Glomerular endothelial cell (primary cell): ENCODE measurements at regions not wholly inside any gene's neighbourhood (a gene's known extent, or its start where the extent isn't known, plus 50 kb on each side); places are given as distances from the start of the nearest gene placed in this dataset.

ENCODE experiments used
- DNase-seq: peaks from one replicate; pipeline ENCODE4 v3.0.0-alpha.2; 2011; ENCODE audit warnings: low read depth, low spot score; ENCODE audit errors: extremely low read depth

DNA sequence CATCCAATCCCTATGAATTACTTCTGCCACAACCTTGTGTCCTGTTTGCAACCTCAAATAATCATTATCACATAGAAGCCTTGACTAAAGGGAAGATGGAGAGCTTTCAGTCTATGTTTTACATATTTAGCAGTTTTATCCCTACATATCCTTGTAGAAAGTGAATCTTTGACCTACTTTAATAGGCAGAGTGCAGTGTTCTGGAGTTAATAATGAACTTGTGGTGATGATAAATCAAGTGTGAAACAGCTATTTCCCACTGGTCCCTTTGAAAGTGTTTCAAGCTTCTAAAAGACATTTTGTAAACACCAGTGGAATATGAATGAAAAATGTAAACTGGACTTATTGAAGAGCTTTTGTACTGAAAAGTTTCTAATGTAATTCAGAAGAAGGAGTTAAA is 406.7 kb downstream of the GABRG2 start:
- no peak for DNase-seq

DNA sequence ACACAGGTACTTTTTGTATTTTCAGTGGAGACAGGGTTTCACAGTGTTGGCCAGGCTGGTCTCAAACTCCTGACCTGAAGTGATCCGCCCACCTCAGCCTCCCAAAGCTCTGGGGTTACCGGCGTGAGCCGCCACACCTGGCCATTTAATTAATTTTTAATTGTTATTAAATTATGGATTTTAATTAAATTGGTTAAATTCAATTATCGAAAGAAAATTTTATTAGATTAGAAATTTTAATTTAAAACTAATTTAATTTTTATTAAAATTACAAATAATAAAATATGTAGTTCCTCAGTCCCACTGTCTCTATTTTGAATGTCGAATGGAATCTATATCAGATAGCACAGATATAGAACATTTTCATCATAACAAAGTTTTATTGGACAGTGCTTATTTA is 416.5 kb downstream of the GABRG2 start:
- DNase-seq: no peak

GRCh38 chr5:162484986-162485385 is 417.4 kb downstream of the GABRG2 start:
- DNase-seq: no peak

DNA sequence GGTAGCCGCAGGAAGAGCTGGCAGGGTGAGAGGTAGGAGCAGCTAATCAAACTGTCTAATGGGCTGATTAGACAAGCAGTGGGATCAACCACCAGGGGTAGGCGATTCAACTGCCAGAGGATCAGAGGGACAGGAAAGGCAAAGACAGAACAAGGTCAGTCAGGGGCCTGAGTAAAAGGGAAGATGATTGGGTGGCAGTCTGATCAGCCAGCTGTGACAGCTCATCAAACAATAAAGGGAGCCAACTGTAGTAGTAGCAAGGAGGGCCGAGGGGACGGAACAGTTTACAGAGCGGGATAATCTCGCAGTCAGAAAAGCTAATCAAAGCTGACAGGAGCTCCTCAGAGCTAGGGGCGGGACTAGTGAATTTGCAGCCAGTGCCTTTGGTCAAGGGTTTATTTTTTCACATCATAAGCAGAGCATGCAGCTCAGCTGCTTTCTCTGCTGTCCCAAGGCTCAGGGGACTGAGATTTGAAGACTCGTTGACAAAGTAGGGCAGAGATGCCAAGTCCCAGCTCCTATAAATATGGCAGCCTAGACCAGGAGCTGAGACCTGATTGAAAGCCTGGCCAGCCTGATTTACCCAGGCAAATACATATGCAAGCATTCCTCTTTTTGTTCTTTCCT is 418.2 kb downstream of the GABRG2 start:
- DNase-seq: no peak

GRCh38 chr5:162487528-162488525 is 420.3 kb downstream of the GABRG2 start:
- no peak for DNase-seq

- DNase-seq: no peak
Observed at GRCh38 chr5:162496100-162496808, 428.7 kb downstream of the GABRG2 start.

DNA sequence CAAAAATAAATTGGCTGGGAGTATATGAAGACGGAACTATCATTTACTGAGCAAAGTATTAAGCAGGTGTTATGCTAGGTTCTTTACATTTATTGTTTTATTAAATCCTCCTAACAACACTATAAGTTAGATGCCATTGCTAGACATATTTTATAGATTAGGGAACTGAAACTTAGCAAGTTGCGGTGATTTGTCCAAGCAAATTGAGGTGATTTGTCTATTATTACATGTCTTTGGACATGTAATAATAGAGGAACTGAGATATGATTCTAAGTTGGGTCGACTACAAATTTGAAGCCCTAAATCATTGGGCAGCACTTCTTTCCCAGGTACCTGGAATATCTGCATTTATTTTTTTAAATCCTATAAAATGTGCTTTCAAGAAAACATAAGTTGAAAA is 429.9 kb downstream of the GABRG2 start:
- DNase-seq: no peak

GRCh38 chr5:162502780-162503179 is 435.2 kb downstream of the GABRG2 start:
- no peak for DNase-seq

DNA sequence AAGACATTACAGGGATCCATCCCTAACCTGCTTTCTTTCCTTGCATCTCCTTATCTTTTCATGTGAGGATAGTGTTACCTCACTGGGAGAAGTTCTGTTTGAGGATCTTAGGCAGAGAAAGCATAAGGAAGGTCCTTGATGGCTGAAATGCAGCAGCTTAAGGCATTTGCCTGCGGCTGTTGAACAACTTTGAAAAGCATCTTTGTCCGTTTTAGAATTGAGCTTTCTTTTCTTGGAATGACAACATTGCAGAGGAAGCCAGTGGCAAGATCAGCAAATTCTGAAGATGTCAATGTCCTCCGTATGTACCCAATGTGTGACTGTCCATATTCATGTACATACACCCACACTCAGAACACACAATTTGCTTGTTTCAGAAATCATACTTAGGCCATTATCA is 436.2 kb downstream of the GABRG2 start:
- DNase-seq: no peak

- no peak for DNase-seq
Observed at GRCh38 chr5:162512935-162513565, 445.5 kb downstream of the GABRG2 start.

GRCh38 chr5:162514116-162514515 is 446.5 kb downstream of the GABRG2 start:
- DNase-seq: no peak

- no peak for DNase-seq
Observed at GRCh38 chr5:162520878-162521277, 453.3 kb downstream of the GABRG2 start.

GRCh38 chr5:162529209-162529608 is 461.6 kb downstream of the GABRG2 start:
- no peak for DNase-seq

- no peak for DNase-seq
Observed at GRCh38 chr5:162529886-162530285, 462.3 kb downstream of the GABRG2 start.

DNA sequence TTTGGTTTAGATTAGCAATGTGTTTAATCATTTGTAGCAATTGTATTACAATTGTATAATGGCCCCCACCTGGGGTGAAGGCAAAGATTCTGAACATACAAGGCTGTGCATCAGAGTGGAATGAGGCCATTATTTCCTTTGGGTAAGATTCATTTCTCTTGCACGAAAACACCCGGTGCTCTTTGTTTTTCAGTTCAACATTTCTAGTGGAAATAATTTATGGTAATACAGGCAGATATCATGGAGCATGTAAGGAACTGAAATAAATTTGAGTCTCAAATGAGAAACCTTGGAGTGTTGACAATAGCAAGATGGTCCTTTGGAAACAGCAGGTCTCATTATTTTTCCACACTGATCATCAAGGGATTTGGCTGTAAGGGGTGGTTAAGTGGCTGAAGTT is 475.9 kb downstream of the GABRG2 start:
- DNase-seq: no peak

GRCh38 chr5:162544905-162545304 is 477.3 kb downstream of the GABRG2 start:
- DNase-seq: no peak

GRCh38 chr5:162550236-162550635 is 482.7 kb downstream of the GABRG2 start:
- no peak for DNase-seq

- no peak for DNase-seq
Observed at GRCh38 chr5:162558120-162558519, 490.5 kb downstream of the GABRG2 start.

DNA sequence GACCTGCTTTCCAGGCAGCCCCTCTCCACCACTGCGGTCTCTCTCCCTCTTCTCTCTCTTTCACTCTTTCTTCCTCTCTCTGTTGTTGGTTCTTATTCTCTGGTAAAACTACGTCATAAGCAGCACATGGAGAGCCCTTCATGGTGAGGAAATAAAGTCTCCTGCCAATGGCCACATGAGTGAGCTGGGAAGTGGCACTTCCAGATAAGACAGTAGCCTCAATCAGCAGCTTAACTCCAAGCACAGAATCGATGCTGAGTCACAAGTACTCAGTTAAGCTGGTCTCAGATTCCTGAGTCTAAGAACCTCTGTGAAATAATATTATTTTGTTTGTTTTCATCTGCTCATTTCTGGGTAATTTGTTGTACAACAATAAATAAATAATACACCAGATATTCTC is 500.1 kb downstream of the GABRG2 start:
- DNase-seq: no peak

GRCh38 chr5:162573758-162574157 is 506.2 kb downstream of the GABRG2 start:
- no peak for DNase-seq

DNA sequence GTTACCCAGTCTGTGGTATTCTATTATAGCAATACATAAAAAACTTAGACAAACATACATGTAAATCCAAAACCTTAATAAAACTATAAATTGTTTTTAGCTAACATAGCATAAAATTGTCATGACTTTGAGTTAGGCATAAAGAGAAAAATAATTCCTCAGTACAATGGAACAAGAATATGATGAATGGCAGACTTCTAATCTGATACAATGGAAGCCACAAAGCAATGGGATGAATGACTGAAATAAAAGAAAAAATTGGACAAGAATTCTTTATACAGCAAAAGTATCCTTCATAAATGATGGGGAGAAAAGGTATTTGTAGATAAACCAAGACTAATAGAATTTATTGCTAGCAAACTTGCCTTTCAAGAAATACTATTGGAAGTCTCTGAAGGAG is 524.2 kb downstream of the GABRG2 start:
- DNase-seq: no peak
